Loucy (cell line): ENCODE measurements at regions not wholly inside any gene's neighbourhood (a gene's known extent, or its start where the extent isn't known, plus 50 kb on each side); places are given as distances from the start of the nearest gene placed in this dataset.

ENCODE experiments used
- H2AFZ ChIP-seq: fragments of 200-600 bp; sonication (generic); 2 replicates; pipeline ENCODE4 v1.6.0; 2016; ENCODE audit warnings: antibody characterized with exemption, mild to moderate bottlenecking, low read length, moderate library complexity
- H3F3A ChIP-seq: fragments of 200-600 bp; 2 replicates; pipeline ENCODE4 v1.6.0; 2016; ENCODE audit warnings: antibody characterized with exemption, low read depth, mild to moderate bottlenecking
- H3K27me3 ChIP-seq: fragments of 200-600 bp; sonication (generic); 2 replicates; pipeline ENCODE4 v1.6.1; 2014; ENCODE audit warnings: low read length, mild to moderate bottlenecking; ENCODE audit not compliant: insufficient read depth, poor library complexity, severe bottlenecking
- H3K36me3 ChIP-seq: fragments of 200-600 bp; sonication (generic); 2 replicates; pipeline ENCODE4 v1.6.1; 2016; ENCODE audit warnings: low read length; ENCODE audit not compliant: insufficient read depth
- H3K4me1 ChIP-seq: fragments of 200-600 bp; sonication (generic); 2 replicates; pipeline ENCODE4 v1.5.1; 2014; ENCODE audit warnings: low read length, mild to moderate bottlenecking; ENCODE audit not compliant: insufficient read depth, poor library complexity, severe bottlenecking
- H3K4me2 ChIP-seq: fragments of 200-600 bp; sonication (generic); 2 replicates; pipeline ENCODE4 v1.6.0; 2014; ENCODE audit warnings: antibody characterized with exemption, low read length, low read depth, mild to moderate bottlenecking; ENCODE audit not compliant: poor library complexity, severe bottlenecking
- H3K4me3 ChIP-seq: fragments of 200-600 bp; sonication (generic); 2 replicates; pipeline ENCODE4 v1.5.1; 2014; ENCODE audit warnings: low read length, mild to moderate bottlenecking, mixed read lengths; ENCODE audit not compliant: poor library complexity, severe bottlenecking
- H3K79me2 ChIP-seq: fragments of 200-600 bp; sonication (generic); 2 replicates; pipeline ENCODE4 v1.6.1; 2014; ENCODE audit warnings: low read length; ENCODE audit not compliant: insufficient read depth
- H3K9ac ChIP-seq: fragments of 200-600 bp; sonication (generic); 2 replicates; pipeline ENCODE4 v1.6.0; 2014; ENCODE audit warnings: mild to moderate bottlenecking, low read depth, low read length, moderate library complexity; ENCODE audit not compliant: poor library complexity, severe bottlenecking
- H3K9me2 ChIP-seq: fragments of 200-600 bp; sonication (generic); replicated peaks from 2 replicates; pipeline ENCODE4 v1.6.1; 2016; ENCODE audit warnings: low read depth, low read length, mixed read lengths
- H3K9me3 ChIP-seq: fragments of 200-600 bp; sonication (generic); 2 replicates; pipeline ENCODE4 v1.6.1; 2014; ENCODE audit warnings: mild to moderate bottlenecking, antibody characterized with exemption, low read length, low read depth; ENCODE audit not compliant: insufficient read depth
- H4K20me1 ChIP-seq: fragments of 200-600 bp; sonication (generic); 2 replicates; pipeline ENCODE4 v1.6.0; 2014; ENCODE audit warnings: antibody characterized with exemption, low read length, mild to moderate bottlenecking; ENCODE audit not compliant: insufficient read depth, poor library complexity, severe bottlenecking
- EZH2phosphoT487 ChIP-seq: fragments of 200-600 bp; IDR thresholded peaks from 2 replicates; pipeline ENCODE4 v1.6.1; 2018; ENCODE audit warnings: antibody characterized with exemption, mild to moderate bottlenecking, moderate library complexity, borderline replicate concordance
- TF ChIP-seq, protein P1 (sequence below): fragments of 200-600 bp; sonication (generic); conservative IDR thresholded peaks from 2 replicates; pipeline ENCODE4 v1.5.1; 2014; ENCODE audit warnings: mild to moderate bottlenecking, antibody characterized with exemption, low read length

DNA sequence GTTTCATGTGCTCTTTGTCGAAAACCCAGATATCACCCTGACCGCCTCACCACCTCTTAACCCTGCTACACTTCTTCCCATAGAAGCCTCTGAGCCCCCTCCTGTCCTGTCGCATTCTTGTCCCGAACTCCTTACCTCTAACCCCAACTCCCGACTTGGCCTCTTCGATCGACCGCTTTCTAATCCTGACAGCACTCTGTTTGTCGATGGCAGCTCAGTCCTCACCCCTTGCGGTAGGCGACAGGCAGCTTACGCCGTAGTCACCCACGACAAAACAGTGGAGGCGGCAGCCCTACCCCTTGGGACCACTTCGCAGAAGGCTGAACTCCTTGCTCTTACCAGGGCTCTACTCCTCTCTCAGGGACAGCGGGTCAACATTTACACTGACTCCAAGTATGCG, 961.7 kb downstream of the RPA4 start:
- Histone ChIP-seq H3K9me2 (no peaks in the 10 kb centered on the region), H3K4me1 (no peaks in the 10 kb centered on the region), H3K79me2 (no peaks in the 10 kb centered on the region), H4K20me1 (no peaks in the 10 kb centered on the region), H3K27me3 (no peaks in the 10 kb centered on the region), H3K4me3 (no peak overlapping the region), H2AFZ (no peak overlapping the region), H3K9me3 (no peaks in the 10 kb centered on the region), H3K4me2 (no peak overlapping the region), H3K9ac (no peak overlapping the region), H3K36me3 (no peaks in the 10 kb centered on the region), H3F3A (no peaks in the 10 kb centered on the region)
- TF ChIP-seq, protein P1, sequence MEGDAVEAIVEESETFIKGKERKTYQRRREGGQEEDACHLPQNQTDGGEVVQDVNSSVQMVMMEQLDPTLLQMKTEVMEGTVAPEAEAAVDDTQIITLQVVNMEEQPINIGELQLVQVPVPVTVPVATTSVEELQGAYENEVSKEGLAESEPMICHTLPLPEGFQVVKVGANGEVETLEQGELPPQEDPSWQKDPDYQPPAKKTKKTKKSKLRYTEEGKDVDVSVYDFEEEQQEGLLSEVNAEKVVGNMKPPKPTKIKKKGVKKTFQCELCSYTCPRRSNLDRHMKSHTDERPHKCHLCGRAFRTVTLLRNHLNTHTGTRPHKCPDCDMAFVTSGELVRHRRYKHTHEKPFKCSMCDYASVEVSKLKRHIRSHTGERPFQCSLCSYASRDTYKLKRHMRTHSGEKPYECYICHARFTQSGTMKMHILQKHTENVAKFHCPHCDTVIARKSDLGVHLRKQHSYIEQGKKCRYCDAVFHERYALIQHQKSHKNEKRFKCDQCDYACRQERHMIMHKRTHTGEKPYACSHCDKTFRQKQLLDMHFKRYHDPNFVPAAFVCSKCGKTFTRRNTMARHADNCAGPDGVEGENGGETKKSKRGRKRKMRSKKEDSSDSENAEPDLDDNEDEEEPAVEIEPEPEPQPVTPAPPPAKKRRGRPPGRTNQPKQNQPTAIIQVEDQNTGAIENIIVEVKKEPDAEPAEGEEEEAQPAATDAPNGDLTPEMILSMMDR = no peak
- TF ChIP-seq EZH2phosphoT487 = no peak

DNA sequence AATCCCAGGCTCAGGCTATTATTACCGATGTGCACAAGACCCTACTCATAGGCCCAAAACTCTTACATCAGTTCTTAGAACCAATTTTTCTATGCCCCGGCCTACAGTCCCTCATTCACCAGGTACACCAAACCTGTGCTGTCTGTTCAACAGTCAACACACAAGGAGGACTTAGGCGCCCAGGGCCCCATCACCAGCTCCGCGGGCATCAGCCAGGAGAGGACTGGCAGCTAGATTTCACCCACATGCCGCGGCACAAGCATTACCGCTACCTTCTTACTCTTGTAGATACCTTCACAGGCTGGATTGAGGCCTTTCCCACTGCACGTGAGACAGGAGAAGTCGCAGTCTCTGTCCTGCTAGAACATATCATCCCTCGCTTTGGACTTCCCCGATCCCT, 962.5 kb downstream of the RPA4 start:
- no peaks in the 10 kb centered on the region for H4K20me1 ChIP-seq
- H2AFZ ChIP-seq = no peak overlapping the region
- no peak overlapping the region for H3K4me3 ChIP-seq
- H3F3A ChIP-seq = no peaks in the 10 kb centered on the region
- H3K36me3 ChIP-seq = no peaks in the 10 kb centered on the region
- H3K9ac ChIP-seq = no peak overlapping the region
- no peaks in the 10 kb centered on the region for H3K79me2 ChIP-seq
- no peak overlapping the region for H3K4me2 ChIP-seq
- no peaks in the 10 kb centered on the region for H3K9me2 ChIP-seq
- H3K27me3 ChIP-seq = no peaks in the 10 kb centered on the region
- H3K9me3 ChIP-seq = no peaks in the 10 kb centered on the region
- no peaks in the 10 kb centered on the region for H3K4me1 ChIP-seq
- TF ChIP-seq, protein P1 = no peak
- TF ChIP-seq EZH2phosphoT487 = no peak

DNA sequence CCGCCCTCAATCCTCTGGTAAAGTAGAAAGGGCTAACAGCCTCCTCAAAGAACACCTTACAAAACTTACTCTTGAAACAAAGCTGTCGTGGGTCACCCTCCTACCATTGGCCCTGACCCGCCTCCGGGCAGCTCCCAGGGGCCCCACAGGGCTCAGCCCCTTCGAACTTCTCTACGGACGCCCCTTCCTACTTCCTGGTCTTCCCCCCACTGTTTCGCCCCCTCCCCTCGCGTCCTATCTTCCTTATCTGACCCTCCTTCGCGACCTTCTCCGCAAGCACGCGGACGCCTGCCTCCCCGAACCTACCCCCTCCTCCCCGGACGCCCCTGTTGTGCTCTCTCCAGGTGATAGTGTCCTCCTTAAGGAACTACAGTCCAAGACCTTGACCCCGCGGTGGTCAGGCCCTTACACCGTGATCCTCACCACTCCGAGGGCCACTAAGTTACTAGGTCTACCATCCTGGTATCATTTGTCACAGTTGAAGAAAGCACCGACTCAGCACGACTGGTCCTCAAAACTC, 963.1 kb downstream of the RPA4 start:
- H3K36me3 ChIP-seq = no peaks in the 10 kb centered on the region
- H3K9ac ChIP-seq = no peak overlapping the region
- H4K20me1 ChIP-seq = no peaks in the 10 kb centered on the region
- no peak overlapping the region for H3K4me3 ChIP-seq
- H3K79me2 ChIP-seq = no peaks in the 10 kb centered on the region
- no peaks in the 10 kb centered on the region for H3K9me2 ChIP-seq
- H3K9me3 ChIP-seq = no peaks in the 10 kb centered on the region
- no peak overlapping the region for H2AFZ ChIP-seq
- H3K4me2 ChIP-seq = no peak overlapping the region
- H3F3A ChIP-seq = no peaks in the 10 kb centered on the region
- no peaks in the 10 kb centered on the region for H3K27me3 ChIP-seq
- H3K4me1 ChIP-seq = no peaks in the 10 kb centered on the region
- TF ChIP-seq, protein P1 = no peak
- no peak for TF ChIP-seq EZH2phosphoT487
